HG02623 (cell line): ENCODE measurements at regions not wholly inside any gene's neighbourhood (a gene's known extent, or its start where the extent isn't known, plus 50 kb on each side); places are given as distances from the start of the nearest gene placed in this dataset.
"Not testable (repeated sequence)": the region's sequence is repeated elsewhere in the genome, so short reads cannot be mapped to it uniquely, and the experiment has no call there.

Experiments
- ATAC-seq: cut with Tn5 transposase; IDR thresholded peaks from one replicate; pipeline ENCODE4 v1.9.1; 2021; ENCODE audit warnings: moderate library complexity; ENCODE audit not compliant: unreplicated experiment

GRCh38 chr10:2924431-2924830 is 142.9 kb upstream of the PFKP start:
- no peak for ATAC-seq

- no peak for ATAC-seq
Observed at GRCh38 chr10:2921956-2922680, 145.2 kb upstream of the PFKP start.

GRCh38 chr10:2920637-2921036 is 146.7 kb upstream of the PFKP start:
- ATAC-seq: no peak

GRCh38 chr10:2920168-2920567 is 147.2 kb upstream of the PFKP start:
- no peak for ATAC-seq

- ATAC-seq: no peak
Observed at GRCh38 chr10:2919016-2919415, 148.3 kb upstream of the PFKP start.

GRCh38 chr10:2918489-2918888 is 148.9 kb upstream of the PFKP start:
- ATAC-seq: no peak

- no peak for ATAC-seq
Observed at GRCh38 chr10:2917926-2918325, 149.4 kb upstream of the PFKP start.

GRCh38 chr10:2915412-2915811 is 151.9 kb upstream of the PFKP start:
- no peak for ATAC-seq

- no peak for ATAC-seq
Observed at GRCh38 chr10:2914741-2915140, 152.6 kb upstream of the PFKP start.

GRCh38 chr10:2913474-2913873 is 153.9 kb upstream of the PFKP start:
- ATAC-seq: no peak

GRCh38 chr10:2910656-2911055 is 156.7 kb upstream of the PFKP start:
- ATAC-seq: no peak

GRCh38 chr10:2909921-2910320 is 157.4 kb upstream of the PFKP start:
- ATAC-seq: no peak

- ATAC-seq: no peak
Observed at GRCh38 chr10:2908851-2909630, 158.3 kb upstream of the PFKP start.

- no peak for ATAC-seq
Observed at GRCh38 chr10:2906974-2907373, 160.4 kb upstream of the PFKP start.

- ATAC-seq: no peak
Observed at GRCh38 chr10:2905851-2906250, 161.5 kb upstream of the PFKP start.

- ATAC-seq: no peak
Observed at GRCh38 chr10:2900530-2900929, 166.8 kb upstream of the PFKP start.

GRCh38 chr10:2899246-2899951 is 167.9 kb upstream of the PFKP start:
- no peak for ATAC-seq

- ATAC-seq: no peak
Observed at GRCh38 chr10:2898509-2898860, 168.9 kb upstream of the PFKP start.

- ATAC-seq: no peak
Observed at GRCh38 chr10:2897619-2898508, 169.5 kb upstream of the PFKP start.

- not testable (repeated sequence) for ATAC-seq
Observed at GRCh38 chr10:2896334-2896733, 171.0 kb upstream of the PFKP start.
